ENCODE measurements at regions not wholly inside any gene's neighbourhood (a gene's known extent, or its start where the extent isn't known, plus 50 kb on each side); places are given as distances from the start of the nearest gene placed in this dataset.

GRCh38 chr9:11097020-11097419, 484.2 kb upstream of the PTPRD start:
- no peak for TF ChIP-seq CTCF (IDR thresholded peaks at IDR 0.05)
- no peak for TF ChIP-seq POLR2A (IDR thresholded peaks at IDR 0.05)
